ENCODE measurements at regions not wholly inside any gene's neighbourhood (a gene's known extent, or its start where the extent isn't known, plus 50 kb on each side); places are given as distances from the start of the nearest gene placed in this dataset.

DNA sequence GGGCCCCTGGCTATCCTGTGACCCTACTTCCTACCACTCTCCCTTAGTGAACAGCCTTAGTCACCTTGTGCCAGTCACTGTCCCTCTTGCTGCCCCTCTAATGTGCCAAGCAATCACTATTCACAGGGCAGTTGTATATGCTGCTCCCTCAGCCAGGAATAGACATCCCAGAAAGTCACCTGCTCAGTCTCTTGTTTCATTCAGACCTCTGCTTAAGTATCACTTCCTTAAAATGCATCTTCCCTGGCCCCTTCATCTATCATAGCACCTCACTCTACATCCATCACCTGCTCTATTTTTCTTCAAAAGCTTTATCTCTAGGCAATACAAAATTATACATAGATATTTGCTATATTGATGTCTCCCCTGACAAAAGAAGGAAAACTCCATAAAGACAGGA lies 328.4 kb upstream of the NFE2L3 start:
- Histone ChIP-seq H3K4me1 (ENCODE audit: control insufficient read depth in 1 of 2, insufficient read depth in 1 of 2, low read depth in 1 of 2, low read length in 1 of 2) (no peaks in the 10 kb centered on the region), H3K9me3 (no peaks in the 10 kb centered on the region), H3K36me3 (no peaks in the 10 kb centered on the region), H3K27me3 (peaks cover 21% of the 10 kb centered on the region), H3K4me3 (ENCODE audit: low read depth in 1 of 2, low read length in 1 of 2) (no peak overlapping the region), H3K27ac (no peak overlapping the region)
- TF ChIP-seq, protein P1, sequence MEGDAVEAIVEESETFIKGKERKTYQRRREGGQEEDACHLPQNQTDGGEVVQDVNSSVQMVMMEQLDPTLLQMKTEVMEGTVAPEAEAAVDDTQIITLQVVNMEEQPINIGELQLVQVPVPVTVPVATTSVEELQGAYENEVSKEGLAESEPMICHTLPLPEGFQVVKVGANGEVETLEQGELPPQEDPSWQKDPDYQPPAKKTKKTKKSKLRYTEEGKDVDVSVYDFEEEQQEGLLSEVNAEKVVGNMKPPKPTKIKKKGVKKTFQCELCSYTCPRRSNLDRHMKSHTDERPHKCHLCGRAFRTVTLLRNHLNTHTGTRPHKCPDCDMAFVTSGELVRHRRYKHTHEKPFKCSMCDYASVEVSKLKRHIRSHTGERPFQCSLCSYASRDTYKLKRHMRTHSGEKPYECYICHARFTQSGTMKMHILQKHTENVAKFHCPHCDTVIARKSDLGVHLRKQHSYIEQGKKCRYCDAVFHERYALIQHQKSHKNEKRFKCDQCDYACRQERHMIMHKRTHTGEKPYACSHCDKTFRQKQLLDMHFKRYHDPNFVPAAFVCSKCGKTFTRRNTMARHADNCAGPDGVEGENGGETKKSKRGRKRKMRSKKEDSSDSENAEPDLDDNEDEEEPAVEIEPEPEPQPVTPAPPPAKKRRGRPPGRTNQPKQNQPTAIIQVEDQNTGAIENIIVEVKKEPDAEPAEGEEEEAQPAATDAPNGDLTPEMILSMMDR (IDR thresholded peaks at IDR 0.05) = no peak

DNA sequence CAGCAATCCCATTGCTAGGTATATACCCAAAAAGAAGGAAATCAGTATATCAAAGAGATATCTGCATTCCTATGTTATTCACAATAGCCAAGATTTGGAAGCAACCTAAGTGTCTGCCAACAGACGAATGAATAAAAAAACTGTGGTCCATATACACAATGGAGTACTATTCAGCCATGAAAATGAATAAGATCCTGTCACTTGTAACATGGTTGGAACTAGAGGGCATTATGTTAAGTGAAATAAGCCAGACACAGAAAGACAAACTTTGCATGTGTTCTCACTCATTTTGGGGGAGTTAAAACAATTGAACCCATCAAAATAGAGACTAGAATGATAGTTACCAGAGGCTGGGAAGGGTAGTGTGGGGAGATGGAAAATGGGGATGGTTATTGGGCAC lies 323.5 kb upstream of the NFE2L3 start:
- H3K27ac ChIP-seq = no peak overlapping the region
- peaks cover 32% of the 10 kb centered on the region for H3K27me3 ChIP-seq
- no peaks in the 10 kb centered on the region for H3K4me1 ChIP-seq (ENCODE audit: control insufficient read depth in 1 of 2, insufficient read depth in 1 of 2, low read depth in 1 of 2, low read length in 1 of 2)
- H3K9me3 ChIP-seq = no peaks in the 10 kb centered on the region
- TF ChIP-seq, protein P1 (IDR thresholded peaks at IDR 0.05) = no peak
- H3K4me3 ChIP-seq (ENCODE audit: low read depth in 1 of 2, low read length in 1 of 2) = no peak overlapping the region
- H3K36me3 ChIP-seq = no peaks in the 10 kb centered on the region

DNA sequence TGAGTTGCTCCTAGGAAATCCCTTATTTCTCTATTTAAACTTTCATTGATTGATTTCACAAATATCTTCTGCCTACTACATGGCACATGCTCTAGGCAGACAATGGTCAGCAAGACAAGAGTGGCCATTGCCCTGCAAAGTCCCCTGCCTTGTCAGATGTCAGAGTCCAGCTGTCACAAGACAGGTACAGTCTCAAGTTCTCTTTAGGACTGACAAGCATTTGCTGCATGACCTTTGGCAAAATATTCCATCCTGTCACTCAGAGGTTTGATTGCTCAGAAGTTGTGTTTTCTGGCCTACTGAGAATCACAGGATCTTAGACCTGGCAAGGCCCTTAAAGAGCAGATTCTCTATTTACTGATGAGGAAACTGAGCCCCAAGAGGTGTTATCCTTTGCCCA lies 322.3 kb upstream of the NFE2L3 start:
- Histone ChIP-seq H3K27ac (no peak overlapping the region), H3K4me1 (ENCODE audit: control insufficient read depth in 1 of 2, insufficient read depth in 1 of 2, low read depth in 1 of 2, low read length in 1 of 2) (no peaks in the 10 kb centered on the region), H3K9me3 (no peaks in the 10 kb centered on the region), H3K27me3 (peaks cover 32% of the 10 kb centered on the region), H3K4me3 (ENCODE audit: low read depth in 1 of 2, low read length in 1 of 2) (no peak overlapping the region), H3K36me3 (no peaks in the 10 kb centered on the region)
- TF ChIP-seq, protein P1 (IDR thresholded peaks at IDR 0.05) = no peak

DNA sequence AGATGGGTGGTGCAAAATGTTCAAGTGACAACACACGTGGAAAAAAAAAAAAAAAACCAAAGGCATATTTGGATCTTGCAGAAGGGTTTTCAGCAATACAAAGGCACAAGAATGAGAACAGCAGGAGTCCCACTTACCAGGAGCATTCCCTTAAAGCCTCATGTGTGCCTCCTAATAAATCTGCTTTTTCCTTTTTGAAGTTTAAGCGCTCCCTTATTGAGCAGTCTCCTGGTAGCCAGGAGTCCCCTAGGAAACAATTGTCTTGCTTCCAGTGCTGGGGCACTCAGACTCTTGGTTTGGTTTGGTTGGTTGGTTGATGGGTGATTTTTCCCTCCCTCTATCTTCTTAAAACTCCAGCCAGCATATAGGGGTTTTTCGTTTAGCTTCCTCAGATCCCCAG lies 321.8 kb upstream of the NFE2L3 start:
- TF ChIP-seq, protein P1 (IDR thresholded peaks at IDR 0.05) = no peak
- Histone ChIP-seq H3K9me3 (no peaks in the 10 kb centered on the region), H3K36me3 (no peaks in the 10 kb centered on the region), H3K27me3 (peaks cover 30% of the 10 kb centered on the region), H3K4me1 (ENCODE audit: control insufficient read depth in 1 of 2, insufficient read depth in 1 of 2, low read depth in 1 of 2, low read length in 1 of 2) (no peaks in the 10 kb centered on the region), H3K4me3 (ENCODE audit: low read depth in 1 of 2, low read length in 1 of 2) (no peak overlapping the region), H3K27ac (no peak overlapping the region)

DNA sequence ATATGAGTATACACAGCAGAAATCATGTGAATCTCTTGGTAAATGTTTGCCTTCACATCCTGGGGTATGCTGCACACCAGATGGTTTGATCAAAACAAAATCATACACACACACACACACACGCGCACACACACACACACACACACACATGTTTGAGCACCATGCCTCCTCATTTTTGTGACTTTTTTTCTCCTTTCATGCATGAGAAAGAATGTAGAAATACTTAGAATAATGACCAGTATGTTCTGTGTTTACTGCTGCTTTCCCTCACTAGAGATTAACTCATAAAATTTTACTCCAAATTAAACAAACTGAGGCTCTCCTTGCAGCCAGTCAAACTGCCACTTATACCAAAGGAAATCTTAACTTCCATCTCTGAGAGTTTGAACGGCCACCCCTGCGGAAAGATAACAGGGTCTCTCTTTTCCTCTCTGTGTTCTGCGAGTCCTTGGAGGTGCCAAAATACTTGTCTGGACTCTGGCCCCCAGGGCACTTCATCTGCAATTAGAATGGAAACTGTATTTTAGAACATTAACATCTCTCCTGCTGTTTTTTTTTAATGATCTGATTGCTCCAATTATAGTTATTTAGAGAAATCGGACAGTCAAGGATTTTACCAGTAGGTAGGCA lies 320.8 kb upstream of the NFE2L3 start:
- Histone ChIP-seq H3K4me3 (ENCODE audit: low read depth in 1 of 2, low read length in 1 of 2) (no peak overlapping the region), H3K9me3 (no peaks in the 10 kb centered on the region), H3K27ac (no peak overlapping the region), H3K4me1 (ENCODE audit: control insufficient read depth in 1 of 2, insufficient read depth in 1 of 2, low read depth in 1 of 2, low read length in 1 of 2) (no peaks in the 10 kb centered on the region), H3K36me3 (no peaks in the 10 kb centered on the region), H3K27me3 (peaks cover 28% of the 10 kb centered on the region)
- TF ChIP-seq, protein P1 (IDR thresholded peaks at IDR 0.05) = no peak

All from neutrophil (primary cell).